Trophoblast cell (in vitro differentiated cells and primary cell): ENCODE measurements at regions not wholly inside any gene's neighbourhood (a gene's known extent, or its start where the extent isn't known, plus 50 kb on each side); places are given as distances from the start of the nearest gene placed in this dataset.

Source experiments
- DNase-seq, 2 donors: peaks; one replicate each; pipeline ENCODE4 v3.0.0-alpha.2; 2016
- H2AFZ ChIP-seq: 2 replicates; pipeline ENCODE4 v1.6.1; 2013; ENCODE audit warnings: low read length, moderate library complexity, mild to moderate bottlenecking; ENCODE audit not compliant: insufficient read depth, poor library complexity
- H2AK5ac ChIP-seq: 2 replicates; pipeline ENCODE4 v1.6.1; 2013; ENCODE audit warnings: mild to moderate bottlenecking, low read length
- H2BK120ac ChIP-seq: 2 replicates; pipeline ENCODE4 v1.6.1; 2013; ENCODE audit warnings: low read length, mild to moderate bottlenecking, moderate library complexity; ENCODE audit not compliant: insufficient read depth, poor library complexity
- H2BK12ac ChIP-seq: 2 replicates; pipeline ENCODE4 v1.6.1; 2013; ENCODE audit warnings: mild to moderate bottlenecking, low read length, moderate library complexity
- H2BK5ac ChIP-seq: 2 replicates; pipeline ENCODE4 v1.6.1; 2013; ENCODE audit warnings: low read length, low read depth, moderate library complexity, mild to moderate bottlenecking; ENCODE audit not compliant: poor library complexity
- H3K14ac ChIP-seq: 2 replicates; pipeline ENCODE4 v1.6.1; 2013; ENCODE audit warnings: mild to moderate bottlenecking, low read length
- H3K18ac ChIP-seq: 2 replicates; pipeline ENCODE4 v1.6.1; 2013; ENCODE audit warnings: mild to moderate bottlenecking, low read length
- H3K23ac ChIP-seq: 2 replicates; pipeline ENCODE4 v1.6.1; 2013; ENCODE audit warnings: low read length
- H3K27ac ChIP-seq: 2 replicates; pipeline ENCODE4 v1.5.1; 2013; ENCODE audit warnings: low read depth, mild to moderate bottlenecking, inconsistent platforms, low read length, moderate library complexity
- H3K27me3 ChIP-seq: 2 replicates; pipeline ENCODE4 v1.6.1; 2013; ENCODE audit warnings: inconsistent platforms, mild to moderate bottlenecking, low read length, moderate library complexity; ENCODE audit not compliant: insufficient read depth
- H3K36me3 ChIP-seq, 2 experiments: 1 replicate in 1 of 2; 2 replicates in 1 of 2; pipeline ENCODE4 v1.6.1; 2013; ENCODE audit warnings: low read length in 2 of 2, mild to moderate bottlenecking in 2 of 2, moderate library complexity in 1 of 2; ENCODE audit not compliant: insufficient read depth in 2 of 2, control insufficient read depth in 1 of 2
- H3K4ac ChIP-seq: 2 replicates; pipeline ENCODE4 v1.6.1; 2013; ENCODE audit warnings: low read depth, mild to moderate bottlenecking, low read length, moderate library complexity
- H3K4me1 ChIP-seq, 2 experiments: 1 replicate in 1 of 2; 2 replicates in 1 of 2; pipeline ENCODE4 v1.6.1; 2013; ENCODE audit warnings: low read length in 2 of 2, mild to moderate bottlenecking in 2 of 2, moderate library complexity in 1 of 2; ENCODE audit not compliant: insufficient read depth in 2 of 2, control insufficient read depth in 1 of 2
- H3K4me2 ChIP-seq: 2 replicates; pipeline ENCODE4 v1.6.1; 2013; ENCODE audit warnings: inconsistent platforms, mild to moderate bottlenecking, low read length, moderate library complexity
- H3K4me3 ChIP-seq: 2 replicates; pipeline ENCODE4 v1.5.1; 2013; ENCODE audit warnings: mild to moderate bottlenecking, low read depth, low read length, inconsistent platforms
- H3K79me1 ChIP-seq: one replicate; pipeline ENCODE4 v1.6.1; 2013; ENCODE audit warnings: low read length
- H3K79me2 ChIP-seq: 2 replicates; pipeline ENCODE4 v1.6.1; 2013; ENCODE audit warnings: low read length, mild to moderate bottlenecking; ENCODE audit not compliant: control insufficient read depth, insufficient read depth, poor library complexity
- H3K9ac ChIP-seq: 2 replicates; pipeline ENCODE4 v1.6.1; 2013; ENCODE audit warnings: mild to moderate bottlenecking, low read length
- H3K9me3 ChIP-seq: 2 replicates; pipeline ENCODE4 v1.6.1; 2013; ENCODE audit warnings: low read depth, mild to moderate bottlenecking, control low read depth, inconsistent platforms, low read length; ENCODE audit not compliant: insufficient read depth
- H4K12ac ChIP-seq: 2 replicates; pipeline ENCODE4 v1.6.1; 2013; ENCODE audit warnings: low read depth, mild to moderate bottlenecking, low read length, moderate library complexity
- H4K8ac ChIP-seq: 2 replicates; pipeline ENCODE4 v1.6.1; 2013; ENCODE audit warnings: low read depth, mild to moderate bottlenecking, low read length, moderate library complexity
- H4K91ac ChIP-seq: one replicate; pipeline ENCODE4 v1.6.1; 2013; ENCODE audit warnings: low read depth, mild to moderate bottlenecking, low read length, moderate library complexity
- WGBS: extraction: QIAGEN DNeasy Blood & Tissue Kit; methylation state at CpG from one replicate; pipeline ENCODE4 v1.1.7; 2013; ENCODE audit warnings: missing lambda C conversion rate; ENCODE audit not compliant: insufficient read length, insufficient coverage; ENCODE audit errors: extremely low coverage; 5-methylcytosine and 5-hydroxymethylcytosine counted together

- H3K9ac ChIP-seq, result no peak overlapping the region
- no peak for DNase-seq
- H2AK5ac ChIP-seq, result no peak overlapping the region
- no peak overlapping the region for H3K18ac ChIP-seq
- H4K8ac ChIP-seq, result no peak overlapping the region
- H3K79me1 ChIP-seq, result no peaks in the 10 kb centered on the region
- no CpG with 5 or more reads among the region's 3 CpGs for WGBS
- H4K91ac ChIP-seq, result no peak overlapping the region
- H3K4ac ChIP-seq, result no peak overlapping the region
- no peak overlapping the region for H4K12ac ChIP-seq
- H3K36me3 ChIP-seq, result no peaks in the 10 kb centered on the region
- H3K27me3 ChIP-seq, result no peaks in the 10 kb centered on the region
- no peak overlapping the region for H3K4me3 ChIP-seq
- H3K79me2 ChIP-seq, result no peaks in the 10 kb centered on the region
- H2BK5ac ChIP-seq, result no peak overlapping the region
- H3K9me3 ChIP-seq, result no peaks in the 10 kb centered on the region
- no peak overlapping the region for H2BK120ac ChIP-seq
- H2BK12ac ChIP-seq, result no peak overlapping the region
- no peaks in the 10 kb centered on the region for H3K4me1 ChIP-seq
- no peak overlapping the region for H3K4me2 ChIP-seq
- H3K14ac ChIP-seq, result no peak overlapping the region
- H3K27ac ChIP-seq, result no peak overlapping the region
- no peak overlapping the region for H3K23ac ChIP-seq
- no peak overlapping the region for H2AFZ ChIP-seq
Measured at GRCh38 chr7:52129278-52129677, 812.7 kb upstream of the COBL start.

GRCh38 chr7:52120912-52121311 is 804.3 kb upstream of the COBL start:
- no peaks in the 10 kb centered on the region for H3K4me1 ChIP-seq
- no peak overlapping the region for H2BK120ac ChIP-seq
- H3K4me2 ChIP-seq, result no peak overlapping the region
- no CpG with 5 or more reads among the region's 3 CpGs for WGBS
- no peak overlapping the region for H4K91ac ChIP-seq
- no peaks in the 10 kb centered on the region for H3K36me3 ChIP-seq
- no peak overlapping the region for H3K18ac ChIP-seq
- H3K9ac ChIP-seq, result no peak overlapping the region
- no peak overlapping the region for H3K14ac ChIP-seq
- H3K27me3 ChIP-seq, result no peaks in the 10 kb centered on the region
- no peaks in the 10 kb centered on the region for H3K9me3 ChIP-seq
- H2AK5ac ChIP-seq, result no peak overlapping the region
- no peak for DNase-seq
- H2BK5ac ChIP-seq, result no peak overlapping the region
- no peak overlapping the region for H4K12ac ChIP-seq
- H3K27ac ChIP-seq, result no peak overlapping the region
- no peak overlapping the region for H2BK12ac ChIP-seq
- no peak overlapping the region for H4K8ac ChIP-seq
- H3K4ac ChIP-seq, result no peak overlapping the region
- H2AFZ ChIP-seq, result no peak overlapping the region
- no peak overlapping the region for H3K23ac ChIP-seq
- H3K79me1 ChIP-seq, result no peaks in the 10 kb centered on the region
- no peaks in the 10 kb centered on the region for H3K79me2 ChIP-seq
- H3K4me3 ChIP-seq, result no peak overlapping the region

GRCh38 chr7:52119537-52119936 is 802.9 kb upstream of the COBL start:
- Histone ChIP-seq H3K9me3 (no peaks in the 10 kb centered on the region), H4K8ac (no peak overlapping the region), H3K9ac (no peak overlapping the region), H3K14ac (no peak overlapping the region), H3K79me1 (no peaks in the 10 kb centered on the region), H3K27ac (no peak overlapping the region), H2AK5ac (no peak overlapping the region), H3K23ac (no peak overlapping the region), H3K4me2 (no peak overlapping the region), H3K79me2 (no peaks in the 10 kb centered on the region), H3K27me3 (no peaks in the 10 kb centered on the region), H2AFZ (no peak overlapping the region), H3K18ac (no peak overlapping the region), H3K4me1 (no peaks in the 10 kb centered on the region), H4K91ac (no peak overlapping the region), H2BK5ac (no peak overlapping the region), H4K12ac (no peak overlapping the region), H2BK120ac (no peak overlapping the region), H2BK12ac (no peak overlapping the region), H3K4me3 (no peak overlapping the region), H3K4ac (no peak overlapping the region), H3K36me3 (no peaks in the 10 kb centered on the region)
- WGBS, result no CpG with 5 or more reads among the region's 2 CpGs
- DNase-seq, result no peak

DNA sequence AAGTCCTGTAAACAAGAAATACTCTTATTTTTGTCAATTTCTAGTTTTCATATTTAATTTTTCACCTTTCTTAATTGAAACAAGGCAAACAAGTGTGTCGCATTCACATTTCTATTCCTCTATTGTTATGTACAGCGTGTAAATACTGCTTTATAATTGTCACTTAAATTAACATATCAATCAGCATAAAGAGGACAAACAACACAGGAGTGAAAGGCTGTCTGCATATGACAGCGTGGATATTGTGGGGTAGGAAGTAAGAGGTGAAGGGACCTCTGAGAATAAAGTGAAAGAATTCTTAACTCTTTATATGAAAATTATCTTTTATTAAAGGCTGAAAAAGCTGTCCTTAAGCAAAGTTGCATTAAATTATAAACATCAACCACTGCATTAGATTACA is 797.9 kb upstream of the COBL start:
- H3K4me1 ChIP-seq, result no peaks in the 10 kb centered on the region
- no peak overlapping the region for H3K4ac ChIP-seq
- no peaks in the 10 kb centered on the region for H3K36me3 ChIP-seq
- no peak overlapping the region for H2BK120ac ChIP-seq
- H3K4me2 ChIP-seq, result no peak overlapping the region
- no CpG with 5 or more reads among the region's 3 CpGs for WGBS
- H4K8ac ChIP-seq, result no peak overlapping the region
- H3K79me2 ChIP-seq, result no peaks in the 10 kb centered on the region
- H3K79me1 ChIP-seq, result no peaks in the 10 kb centered on the region
- no peaks in the 10 kb centered on the region for H3K9me3 ChIP-seq
- no peaks in the 10 kb centered on the region for H3K27me3 ChIP-seq
- no peak overlapping the region for H3K23ac ChIP-seq
- no peak overlapping the region for H4K12ac ChIP-seq
- H4K91ac ChIP-seq, result no peak overlapping the region
- H3K18ac ChIP-seq, result no peak overlapping the region
- no peak overlapping the region for H2AFZ ChIP-seq
- no peak overlapping the region for H2BK5ac ChIP-seq
- no peak overlapping the region for H3K9ac ChIP-seq
- H3K27ac ChIP-seq, result no peak overlapping the region
- H3K4me3 ChIP-seq, result no peak overlapping the region
- no peak overlapping the region for H2BK12ac ChIP-seq
- H2AK5ac ChIP-seq, result no peak overlapping the region
- no peak for DNase-seq
- H3K14ac ChIP-seq, result no peak overlapping the region
